ENCODE measurements at regions not wholly inside any gene's neighbourhood (a gene's known extent, or its start where the extent isn't known, plus 50 kb on each side); places are given as distances from the start of the nearest gene placed in this dataset.
A peak's percentile ranks its signal among the peaks of the same experiment; 100 is the strongest.
"Not testable (repeated sequence)": the region's sequence is repeated elsewhere in the genome, so short reads cannot be mapped to it uniquely, and the experiment has no call there.

DNA sequence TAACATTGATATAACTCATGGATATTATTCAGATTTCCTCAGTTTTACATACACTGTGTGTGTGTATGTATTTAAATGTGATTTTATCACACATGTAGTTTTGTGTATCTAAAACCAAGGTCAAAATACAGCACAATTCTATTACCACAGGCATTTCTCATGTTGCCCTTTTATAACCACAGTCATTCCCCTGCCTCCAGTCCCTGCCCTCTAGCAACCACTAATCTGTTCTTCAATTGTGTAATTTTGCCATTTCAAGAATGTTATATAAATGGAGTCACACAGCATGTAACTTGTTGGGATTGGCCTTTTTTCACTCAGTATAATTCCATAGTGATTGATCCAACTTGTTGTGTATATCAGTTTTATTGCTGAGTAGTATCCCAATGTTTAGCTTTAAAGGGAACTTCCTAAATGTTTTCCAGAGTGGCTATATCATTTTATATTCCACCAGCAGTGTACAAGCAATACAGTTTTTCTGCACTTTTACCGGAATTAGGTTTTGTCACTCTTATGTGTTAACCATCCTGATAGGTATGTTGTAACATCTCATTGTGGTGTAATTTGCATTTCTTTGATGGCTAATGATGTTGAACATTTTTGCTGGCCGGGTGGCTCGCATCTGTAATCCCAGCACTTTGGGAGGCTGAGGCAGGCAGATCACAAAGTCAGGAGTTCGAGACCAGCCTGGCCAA lies 338.2 kb downstream of the SOX4 start:
- no peak for DNase-seq (ENCODE audit: low read depth)
- TF ChIP-seq, protein P1, sequence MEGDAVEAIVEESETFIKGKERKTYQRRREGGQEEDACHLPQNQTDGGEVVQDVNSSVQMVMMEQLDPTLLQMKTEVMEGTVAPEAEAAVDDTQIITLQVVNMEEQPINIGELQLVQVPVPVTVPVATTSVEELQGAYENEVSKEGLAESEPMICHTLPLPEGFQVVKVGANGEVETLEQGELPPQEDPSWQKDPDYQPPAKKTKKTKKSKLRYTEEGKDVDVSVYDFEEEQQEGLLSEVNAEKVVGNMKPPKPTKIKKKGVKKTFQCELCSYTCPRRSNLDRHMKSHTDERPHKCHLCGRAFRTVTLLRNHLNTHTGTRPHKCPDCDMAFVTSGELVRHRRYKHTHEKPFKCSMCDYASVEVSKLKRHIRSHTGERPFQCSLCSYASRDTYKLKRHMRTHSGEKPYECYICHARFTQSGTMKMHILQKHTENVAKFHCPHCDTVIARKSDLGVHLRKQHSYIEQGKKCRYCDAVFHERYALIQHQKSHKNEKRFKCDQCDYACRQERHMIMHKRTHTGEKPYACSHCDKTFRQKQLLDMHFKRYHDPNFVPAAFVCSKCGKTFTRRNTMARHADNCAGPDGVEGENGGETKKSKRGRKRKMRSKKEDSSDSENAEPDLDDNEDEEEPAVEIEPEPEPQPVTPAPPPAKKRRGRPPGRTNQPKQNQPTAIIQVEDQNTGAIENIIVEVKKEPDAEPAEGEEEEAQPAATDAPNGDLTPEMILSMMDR (conservative IDR thresholded peaks at IDR 0.05; ENCODE audit: low read depth, low read length) = no peak
- no peak overlapping the region for H3K4me3 ChIP-seq (ENCODE audit: low read depth, low read length)

DNA sequence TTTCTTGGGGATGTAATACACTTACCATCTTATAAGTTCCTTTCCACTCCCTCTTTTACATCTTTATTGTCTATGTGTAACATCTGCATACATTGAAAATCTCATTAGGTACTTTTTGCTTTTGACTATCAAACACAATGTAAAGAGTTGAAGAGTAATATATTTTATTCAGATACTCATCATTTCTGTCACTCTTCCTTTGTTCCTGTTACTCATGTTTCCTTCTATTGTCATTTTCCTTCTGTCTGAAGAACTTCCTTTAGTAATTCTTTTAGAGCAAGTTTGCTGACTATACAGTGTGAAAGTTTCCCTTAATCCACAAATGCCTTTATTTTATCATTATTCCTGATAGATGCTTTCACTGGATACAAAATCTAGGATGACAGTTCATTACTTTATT lies 339.8 kb downstream of the SOX4 start:
- DNase-seq (ENCODE audit: low read depth) = no peak
- H3K4me3 ChIP-seq (ENCODE audit: low read depth, low read length) = no peak overlapping the region
- TF ChIP-seq, protein P1 (conservative IDR thresholded peaks at IDR 0.05; ENCODE audit: low read depth, low read length) = no peak

DNA sequence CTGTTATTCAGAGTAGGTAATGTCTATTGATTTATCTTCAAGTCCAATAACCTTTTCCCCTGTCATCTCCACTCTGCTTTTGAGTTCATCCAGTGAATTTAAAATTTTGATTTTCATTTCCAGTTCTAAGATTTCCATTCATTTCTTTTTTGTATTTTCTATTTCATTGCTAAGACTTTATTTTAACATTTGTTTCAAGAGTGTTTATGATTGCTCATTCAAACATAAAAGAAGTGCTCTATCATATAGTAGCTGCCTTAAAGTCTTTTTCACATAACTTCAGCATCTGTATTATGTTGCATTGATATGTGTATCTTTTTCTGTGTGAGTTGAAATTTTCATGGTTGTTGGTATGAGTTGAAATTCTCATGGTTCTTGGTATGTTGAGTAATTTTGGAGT lies 341.6 kb downstream of the SOX4 start:
- no peak for DNase-seq (ENCODE audit: low read depth)

GRCh38 chr6:21935561-21936028 lies 342.0 kb downstream of the SOX4 start:
- TF ChIP-seq, protein P1 (conservative IDR thresholded peaks at IDR 0.05; ENCODE audit: low read depth, low read length) = peak; percentile 81
- no peak for DNase-seq (ENCODE audit: low read depth)

More for the DNA sequence above, 341.6 kb downstream of the SOX4 start:
- H3K4me3 ChIP-seq (ENCODE audit: low read depth, low read length) = no peak overlapping the region
- TF ChIP-seq, protein P1 (conservative IDR thresholded peaks at IDR 0.05; ENCODE audit: low read depth, low read length) = no peak

DNA sequence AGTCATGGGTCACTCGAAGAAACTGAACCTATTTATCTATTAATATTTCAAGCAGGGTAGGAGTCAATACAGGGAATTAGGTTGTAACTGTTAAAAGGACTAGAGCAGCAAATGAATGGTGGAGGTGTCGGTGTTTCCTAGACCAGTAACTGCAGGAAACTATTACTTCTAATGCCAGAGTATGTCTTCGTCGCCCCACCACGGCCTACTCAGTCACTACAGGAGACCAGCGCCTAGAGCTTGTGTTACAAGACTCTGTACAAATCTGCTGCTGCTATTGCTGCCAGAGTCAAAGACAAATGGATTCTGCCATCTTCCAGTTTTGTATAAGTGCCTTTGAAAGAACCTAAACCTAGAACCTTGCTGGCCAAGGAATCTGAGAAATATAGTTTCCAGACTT lies 343.9 kb downstream of the SOX4 start:
- DNase-seq (ENCODE audit: low read depth) = no peak
- H3K4me3 ChIP-seq (ENCODE audit: low read depth, low read length) = no peak overlapping the region
- TF ChIP-seq, protein P1 (conservative IDR thresholded peaks at IDR 0.05; ENCODE audit: low read depth, low read length) = no peak

More at GRCh38 chr6:21935561-21936028, 342.0 kb downstream of the SOX4 start:
- no peak overlapping the region for H3K4me3 ChIP-seq (ENCODE audit: low read depth, low read length)

DNA sequence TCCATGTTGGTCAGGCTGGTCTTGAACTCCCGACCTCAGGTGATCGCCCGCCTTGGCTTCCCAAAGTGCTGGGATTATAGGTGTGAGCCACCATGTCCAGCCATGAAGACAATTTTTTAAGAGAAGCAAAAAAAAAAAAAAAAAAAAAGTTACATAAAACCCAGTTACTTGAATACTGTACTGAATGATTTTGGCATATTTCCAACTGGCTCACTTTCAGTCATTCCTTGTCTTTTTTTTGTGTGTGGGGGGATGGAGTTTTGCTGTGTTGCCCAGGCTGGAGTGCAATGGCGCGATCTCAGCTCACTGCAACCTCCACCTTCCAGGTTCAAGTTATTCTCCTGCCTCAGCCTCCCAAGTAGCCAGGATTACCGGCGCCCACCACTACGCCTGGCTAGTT lies 345.5 kb downstream of the SOX4 start:
- H3K4me3 ChIP-seq (ENCODE audit: low read depth, low read length); DNase-seq (ENCODE audit: low read depth): not testable (repeated sequence)

DNA sequence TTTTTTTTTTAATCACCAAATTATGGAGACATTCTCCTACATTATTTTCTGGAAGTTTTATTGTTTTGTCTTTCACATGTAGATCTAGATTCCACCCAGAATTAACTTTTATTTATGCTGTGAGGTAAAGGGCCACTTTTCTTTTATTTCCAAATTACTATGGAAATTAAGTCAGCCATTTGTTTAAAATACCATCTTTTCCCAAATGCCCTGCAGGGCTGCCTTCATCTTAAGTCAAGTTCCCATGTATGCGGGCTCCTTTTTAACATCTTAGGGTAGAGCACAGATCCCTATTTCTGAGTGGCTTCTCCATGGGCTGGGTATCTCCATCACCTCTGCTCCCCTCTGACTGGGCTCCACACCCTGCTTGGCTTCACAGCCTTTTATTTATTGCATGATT lies 348.4 kb downstream of the SOX4 start:
- H3K4me3 ChIP-seq (ENCODE audit: low read depth, low read length) = no peak overlapping the region
- TF ChIP-seq, protein P1 (conservative IDR thresholded peaks at IDR 0.05; ENCODE audit: low read depth, low read length) = no peak
- no peak for DNase-seq (ENCODE audit: low read depth)
